SK-N-MC (cell line): ENCODE measurements at regions not wholly inside any gene's neighbourhood (a gene's known extent, or its start where the extent isn't known, plus 50 kb on each side); places are given as distances from the start of the nearest gene placed in this dataset.

ENCODE experiments used
- DNase-seq: peaks from one replicate; pipeline ENCODE4 v3.0.0-alpha.2; 2011; ENCODE audit warnings: low read depth, low spot score
- H3K27ac ChIP-seq: fragments of 200-600 bp; sonication (generic); 2 replicates; pipeline ENCODE4 v1.5.1; 2016; ENCODE audit warnings: mixed run types
- H3K36me3 ChIP-seq: fragments of 200-600 bp; sonication (generic); 2 replicates; pipeline ENCODE4 v1.6.1; 2017; ENCODE audit warnings: antibody characterized with exemption, low read length, mixed read lengths; ENCODE audit not compliant: insufficient read depth
- H3K4me3 ChIP-seq: fragments of 200-600 bp; sonication (generic); 2 replicates; pipeline ENCODE4 v1.5.1; 2016
- H3K9ac ChIP-seq: fragments of 200-600 bp; sonication (generic); 2 replicates; pipeline ENCODE4 v1.8.0; 2017; ENCODE audit warnings: mixed run types, mixed read lengths; ENCODE audit not compliant: insufficient read length
- H3K9me3 ChIP-seq: fragments of 200-600 bp; sonication (generic); 2 replicates; pipeline ENCODE4 v1.6.1; 2017; ENCODE audit warnings: low read depth, mild to moderate bottlenecking, antibody characterized with exemption, low read length, moderate library complexity, mixed read lengths
- EZH2 ChIP-seq: fragments of 200-600 bp; sonication (generic); IDR thresholded peaks from one replicate; pipeline ENCODE4 v1.6.1; 2017; ENCODE audit warnings: antibody characterized with exemption
- FOXP2 ChIP-seq: optimal IDR thresholded peaks from 2 replicates; pipeline ENCODE3; 2011; ENCODE audit warnings: mild to moderate bottlenecking, moderate library complexity; ENCODE audit not compliant: insufficient read depth; ENCODE audit errors: extremely low read length, control extremely low read depth
- POLR2AphosphoS5 ChIP-seq: IDR thresholded peaks from 2 replicates; pipeline ENCODE4 v1.6.1; 2012; ENCODE audit warnings: mild to moderate bottlenecking, low read depth, low read length, borderline replicate concordance

DNA sequence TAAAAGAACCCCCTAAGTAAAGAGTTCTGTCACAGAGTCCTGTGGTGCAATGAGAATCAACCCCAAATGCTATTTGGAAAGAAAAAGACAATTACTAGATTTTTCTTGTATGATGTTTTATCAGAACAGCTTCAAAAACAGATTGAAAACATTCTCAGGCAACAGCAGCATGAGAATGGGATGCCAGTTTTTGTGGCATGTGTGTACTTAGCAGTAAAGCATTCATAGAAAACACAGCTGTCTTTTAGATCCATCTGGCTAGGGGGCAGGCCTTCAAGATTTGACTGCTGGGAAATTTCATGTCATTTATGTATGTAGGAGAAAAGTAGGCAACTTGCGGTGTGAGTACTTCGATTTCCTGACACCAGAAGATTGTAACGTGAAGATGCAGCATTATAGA, 170.5 kb upstream of the HTR2A start:
- no peak for DNase-seq
- H3K36me3 ChIP-seq = no peaks in the 10 kb centered on the region
- no peaks in the 10 kb centered on the region for H3K9me3 ChIP-seq
- H3K9ac ChIP-seq = no peak overlapping the region
- no peak overlapping the region for H3K4me3 ChIP-seq
- no peak overlapping the region for H3K27ac ChIP-seq
- TF ChIP-seq POLR2AphosphoS5 (no peak), EZH2 (no peak), FOXP2 (no peak)

DNA sequence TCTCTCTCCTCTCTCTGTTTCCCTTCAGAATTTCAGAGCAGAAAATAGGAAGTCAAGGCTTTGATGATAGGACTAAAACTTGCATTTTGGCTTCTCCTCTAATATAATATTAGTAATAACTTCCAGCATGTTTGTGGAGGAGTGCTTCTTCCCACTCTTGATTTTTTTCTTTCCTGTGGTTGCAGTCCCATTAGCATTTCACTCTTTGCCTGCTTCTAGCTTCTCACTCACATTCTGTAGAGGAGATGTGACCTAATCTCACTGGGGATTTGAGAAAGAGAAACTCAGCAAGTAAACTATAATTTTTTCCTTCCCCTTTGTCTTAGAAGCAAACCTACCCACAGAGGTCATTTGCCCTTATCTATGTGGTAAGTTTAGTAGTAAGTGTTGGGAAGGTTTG, 169.4 kb upstream of the HTR2A start:
- no peaks in the 10 kb centered on the region for H3K9me3 ChIP-seq
- H3K4me3 ChIP-seq = no peak overlapping the region
- no peak overlapping the region for H3K9ac ChIP-seq
- no peak for DNase-seq
- no peaks in the 10 kb centered on the region for H3K36me3 ChIP-seq
- H3K27ac ChIP-seq = no peak overlapping the region
- TF ChIP-seq POLR2AphosphoS5 = no peak
- no peak for TF ChIP-seq FOXP2
- no peak for TF ChIP-seq EZH2

DNA sequence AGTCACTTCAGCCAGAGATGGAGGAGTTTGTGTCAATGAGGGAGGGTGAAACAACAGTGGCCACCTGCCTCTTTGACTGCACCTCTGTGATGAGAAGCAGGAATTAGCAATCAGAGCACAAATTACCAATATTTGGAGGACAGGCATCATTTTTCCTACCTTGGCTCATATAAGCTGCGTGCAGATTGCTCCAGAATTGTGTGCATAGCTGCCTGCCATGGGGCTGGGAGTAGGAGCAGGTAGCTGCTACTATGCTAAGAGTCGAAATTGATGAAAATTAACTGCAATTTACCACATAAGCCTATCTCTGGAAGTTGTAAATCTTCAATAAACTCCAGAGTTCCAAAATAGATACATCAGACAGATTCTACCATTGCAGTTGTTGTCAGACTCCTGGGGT, 167.5 kb upstream of the HTR2A start:
- TF ChIP-seq FOXP2 (no peak), EZH2 (no peak)
- H3K9ac ChIP-seq = no peak overlapping the region
- no peak overlapping the region for H3K27ac ChIP-seq
- H3K9me3 ChIP-seq = no peaks in the 10 kb centered on the region
- no peak for DNase-seq
- H3K36me3 ChIP-seq = no peaks in the 10 kb centered on the region
- H3K4me3 ChIP-seq = no peak overlapping the region

DNA sequence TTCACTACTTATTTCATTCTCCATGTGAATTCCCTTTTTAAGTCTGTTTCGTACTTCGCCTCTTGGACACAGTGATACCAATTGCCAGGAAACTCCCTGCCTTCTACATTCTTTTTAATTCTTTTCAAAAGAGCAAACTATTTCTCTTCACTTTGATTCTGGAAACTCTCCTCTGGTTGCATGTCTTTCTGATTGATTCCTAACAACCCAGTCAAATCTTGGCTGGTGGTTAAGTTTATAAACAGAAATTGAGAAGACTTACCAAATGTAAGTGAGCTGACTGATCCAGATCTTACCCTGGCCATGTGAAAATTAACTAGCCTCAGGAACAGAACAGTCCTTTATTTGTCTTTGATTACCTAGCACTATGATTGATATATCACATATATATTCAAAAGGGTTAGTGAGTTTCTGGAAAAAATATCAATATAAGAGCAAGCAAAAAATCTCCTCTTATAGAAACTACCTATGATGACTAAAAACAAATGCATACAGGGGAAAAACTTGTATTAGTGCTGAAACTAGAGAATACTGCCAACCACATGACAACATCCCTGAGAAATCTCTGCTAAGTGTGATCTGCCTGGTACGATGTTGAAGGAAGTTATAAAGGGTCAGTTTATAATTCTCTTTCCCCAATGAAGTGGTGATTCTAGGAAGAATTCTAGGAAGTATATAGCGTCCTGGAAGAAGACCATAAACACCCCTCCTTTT, 152.6 kb upstream of the HTR2A start:
- Histone ChIP-seq H3K9ac (no peak overlapping the region), H3K9me3 (no peaks in the 10 kb centered on the region), H3K4me3 (no peak overlapping the region), H3K27ac (no peak overlapping the region), H3K36me3 (no peaks in the 10 kb centered on the region)
- DNase-seq = no peak
- no peak for TF ChIP-seq POLR2AphosphoS5
- no peak for TF ChIP-seq FOXP2
- no peak for TF ChIP-seq EZH2

DNA sequence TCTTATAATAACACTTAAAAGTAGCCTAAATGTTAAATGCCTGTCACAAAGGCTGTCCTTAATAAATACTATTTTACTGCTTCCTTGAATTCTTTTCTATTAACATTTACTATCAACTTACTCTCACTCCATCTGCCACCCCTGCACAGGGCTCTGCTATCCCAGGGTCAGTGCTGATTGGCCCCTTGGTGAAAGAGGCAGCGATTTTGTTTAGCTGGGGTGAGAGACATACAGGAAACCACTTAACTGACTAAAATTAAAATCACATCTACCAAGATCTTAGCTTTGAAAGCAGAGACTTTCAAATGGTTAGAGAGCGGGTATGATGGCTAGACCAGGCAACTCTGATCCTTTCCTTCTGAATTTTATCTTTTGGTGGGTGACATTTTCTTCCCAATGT, 149.9 kb upstream of the HTR2A start:
- H3K36me3 ChIP-seq = no peaks in the 10 kb centered on the region
- H3K9ac ChIP-seq = no peak overlapping the region
- TF ChIP-seq FOXP2 (no peak), POLR2AphosphoS5 (no peak), EZH2 (no peak)
- DNase-seq = no peak
- no peaks in the 10 kb centered on the region for H3K9me3 ChIP-seq
- no peak overlapping the region for H3K27ac ChIP-seq
- no peak overlapping the region for H3K4me3 ChIP-seq

DNA sequence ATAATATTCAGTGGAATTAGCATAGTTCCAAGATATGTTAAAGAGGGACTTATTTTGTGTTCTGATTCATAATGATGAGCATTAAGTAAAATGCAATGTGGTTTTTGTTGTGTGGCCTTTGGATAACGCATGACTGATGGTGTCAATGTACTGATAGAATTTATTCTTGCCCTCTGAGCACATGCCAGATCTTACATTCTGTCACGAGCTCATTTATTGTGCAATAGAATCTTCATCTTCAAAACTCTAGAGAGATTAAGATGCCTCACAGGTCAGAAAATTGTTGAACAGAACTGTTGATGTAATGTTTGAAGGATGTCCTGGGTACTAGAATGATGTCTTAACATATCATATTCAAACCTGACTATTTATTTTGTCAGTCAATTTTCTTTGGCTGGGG, 148.0 kb upstream of the HTR2A start:
- no peak overlapping the region for H3K4me3 ChIP-seq
- no peak overlapping the region for H3K9ac ChIP-seq
- H3K27ac ChIP-seq = no peak overlapping the region
- DNase-seq = no peak
- no peak for TF ChIP-seq EZH2
- no peak for TF ChIP-seq FOXP2
- TF ChIP-seq POLR2AphosphoS5 = no peak
- no peaks in the 10 kb centered on the region for H3K9me3 ChIP-seq
- H3K36me3 ChIP-seq = no peaks in the 10 kb centered on the region

DNA sequence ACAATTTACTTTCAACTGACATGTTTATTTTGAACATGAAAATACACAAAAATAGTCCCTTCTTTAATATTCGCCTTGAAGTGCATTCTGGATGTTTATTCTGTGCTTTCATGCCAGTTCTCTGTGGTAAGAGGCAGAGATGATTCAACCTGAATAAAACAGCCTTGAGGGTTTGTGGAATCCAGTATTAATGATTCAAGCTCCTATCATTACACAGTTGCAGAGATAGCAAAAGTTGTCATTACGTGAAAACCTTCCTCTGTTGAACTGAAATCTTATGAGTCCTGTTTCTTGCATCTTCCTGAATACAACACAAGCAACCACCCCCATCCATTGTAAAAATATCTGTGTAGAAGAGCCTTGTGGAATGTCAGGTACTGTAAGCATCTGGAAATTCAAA, 142.3 kb upstream of the HTR2A start:
- Histone ChIP-seq H3K9ac (no peak overlapping the region), H3K9me3 (no peaks in the 10 kb centered on the region), H3K27ac (no peak overlapping the region), H3K36me3 (no peaks in the 10 kb centered on the region), H3K4me3 (no peak overlapping the region)
- no peak for TF ChIP-seq EZH2
- TF ChIP-seq POLR2AphosphoS5 = no peak
- TF ChIP-seq FOXP2 = no peak
- no peak for DNase-seq

DNA sequence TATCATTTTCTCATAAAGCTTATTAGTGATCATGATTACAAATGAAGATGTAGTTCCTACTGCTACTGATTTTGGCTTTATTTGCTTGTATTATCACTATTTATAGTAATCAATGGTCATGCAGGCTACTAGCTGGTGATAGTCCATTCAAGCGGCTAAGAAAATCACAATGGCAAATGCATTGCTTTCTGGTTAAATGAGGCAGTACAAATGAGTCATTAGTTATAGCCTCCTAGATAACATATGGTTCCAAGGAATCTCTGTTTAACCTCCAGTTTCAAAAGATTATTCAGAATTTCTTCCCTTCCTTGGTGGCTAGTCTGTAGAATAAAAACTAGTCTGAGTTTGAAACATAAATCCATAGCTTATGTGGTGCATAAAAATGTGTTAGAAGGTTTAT, 141.3 kb upstream of the HTR2A start:
- no peaks in the 10 kb centered on the region for H3K36me3 ChIP-seq
- TF ChIP-seq POLR2AphosphoS5 (no peak), FOXP2 (no peak), EZH2 (no peak)
- no peak overlapping the region for H3K9ac ChIP-seq
- no peak overlapping the region for H3K27ac ChIP-seq
- no peak for DNase-seq
- H3K4me3 ChIP-seq = no peak overlapping the region
- H3K9me3 ChIP-seq = no peaks in the 10 kb centered on the region
